Testis (tissue), 2 donors: ENCODE measurements at regions not wholly inside any gene's neighbourhood (a gene's known extent, or its start where the extent isn't known, plus 50 kb on each side); places are given as distances from the start of the nearest gene placed in this dataset.

Source experiments
- CTCF ChIP-seq, 3 experiments: fragments of 450-650 bp in 2 of 3; fragments of 200-600 bp in 1 of 3; sonication (generic) in 1 of 3; IDR thresholded peaks; one replicate each; pipeline ENCODE4 v1.5.1; 2016 to 2019; ENCODE audit warnings: antibody characterized with exemption in 3 of 3, mild to moderate bottlenecking in 2 of 3, moderate library complexity in 1 of 3
- POLR2A ChIP-seq: fragments of 450-650 bp; IDR thresholded peaks from one replicate; pipeline ENCODE4 v1.6.1; 2017; ENCODE audit warnings: antibody characterized with exemption, mild to moderate bottlenecking, moderate library complexity

GRCh38 chr15:59797756-59798604, 108.9 kb upstream of the BNIP2 start:
- TF ChIP-seq CTCF (IDR thresholded peaks at IDR 0.05) (no peak), POLR2A (no peak)
